OCI-LY1 (cell line): ENCODE measurements at regions not wholly inside any gene's neighbourhood (a gene's known extent, or its start where the extent isn't known, plus 50 kb on each side); places are given as distances from the start of the nearest gene placed in this dataset.

Source experiments
- CTCF ChIP-seq: fragments of 200-600 bp; sonication (generic), shearing (Covaris generic); IDR thresholded peaks from 2 replicates; pipeline ENCODE4 v1.5.1; 2017; ENCODE audit warnings: mild to moderate bottlenecking, antibody characterized with exemption, low read length, moderate library complexity, mixed read lengths
- EZH2 ChIP-seq: fragments of 200-600 bp; sonication (generic), shearing (Covaris generic); IDR thresholded peaks from 2 replicates; pipeline ENCODE4 v1.8.0; 2017; ENCODE audit warnings: borderline replicate concordance, mixed run types, mild to moderate bottlenecking, antibody characterized with exemption, low read length, moderate library complexity, mixed read lengths

- no peak for TF ChIP-seq CTCF
- TF ChIP-seq EZH2: no peak
Observed at GRCh38 chr13:80704369-80704768, 363.4 kb upstream of the SPRY2 start.
